ENCODE measurements at regions not wholly inside any gene's neighbourhood (a gene's known extent, or its start where the extent isn't known, plus 50 kb on each side); places are given as distances from the start of the nearest gene placed in this dataset.

DNA sequence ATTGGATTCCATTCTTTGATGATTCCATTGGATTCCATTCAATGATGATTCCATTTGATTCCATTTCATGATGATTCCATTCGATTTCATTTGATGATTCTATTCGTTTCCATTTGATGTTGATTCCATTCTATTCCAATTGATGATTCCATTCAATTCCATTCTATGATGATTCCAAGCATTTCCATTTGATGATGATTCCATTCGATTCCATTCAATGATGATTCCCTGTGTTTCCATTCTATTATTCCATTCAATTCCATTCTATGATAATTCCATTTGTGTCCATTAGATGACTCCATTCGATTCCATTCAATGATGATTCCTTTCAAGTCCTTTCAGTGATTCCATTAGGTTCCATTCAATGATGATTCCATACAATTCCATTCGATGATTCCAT lies 1090.5 kb downstream of the RPIA start:
- TF ChIP-seq POLR2A (IDR thresholded peaks at IDR 0.05; ENCODE audit: low read length) (no peak), GATA1 (IDR thresholded peaks at IDR 0.05; ENCODE audit: low read depth, low read length) (no peak)
